Skeletal muscle tissue (tissue), 3 donors: ENCODE measurements at regions not wholly inside any gene's neighbourhood (a gene's known extent, or its start where the extent isn't known, plus 50 kb on each side); places are given as distances from the start of the nearest gene placed in this dataset.

Source experiments
- H3K27ac ChIP-seq: one replicate; pipeline ENCODE4 v1.7.0; 2013; ENCODE audit warnings: mild to moderate bottlenecking, low read depth, low read length, inconsistent platforms
- H3K27me3 ChIP-seq, 3 donors: one replicate each; pipeline ENCODE4 v1.7.0; 2013; ENCODE audit warnings: low read length in 3 of 3; ENCODE audit not compliant: control insufficient read depth in 3 of 3, insufficient read depth in 3 of 3
- H3K36me3 ChIP-seq, 3 donors: one replicate each; pipeline ENCODE4 v1.7.0; 2013; ENCODE audit warnings: low read length in 3 of 3; ENCODE audit not compliant: control insufficient read depth in 3 of 3, insufficient read depth in 3 of 3
- H3K4me1 ChIP-seq, 3 donors: one replicate each; pipeline ENCODE4 v1.7.0; 2013; ENCODE audit warnings: low read length in 3 of 3, mild to moderate bottlenecking in 3 of 3; ENCODE audit not compliant: control insufficient read depth in 3 of 3, insufficient read depth in 3 of 3
- H3K4me3 ChIP-seq, 3 donors: one replicate each; pipeline ENCODE4 v1.7.0; 2013; ENCODE audit warnings: low read length in 3 of 3
- H3K9ac ChIP-seq, 3 donors: one replicate each; pipeline ENCODE4 v1.7.0; 2013; ENCODE audit warnings: low read length in 3 of 3, mild to moderate bottlenecking in 3 of 3, moderate library complexity in 2 of 3, low read depth in 1 of 3
- H3K9me3 ChIP-seq, 3 donors: one replicate each; pipeline ENCODE4 v1.7.0; 2013; ENCODE audit warnings: low read length in 3 of 3; ENCODE audit not compliant: control insufficient read depth in 3 of 3
- donor health status: Osteomylitis.

DNA sequence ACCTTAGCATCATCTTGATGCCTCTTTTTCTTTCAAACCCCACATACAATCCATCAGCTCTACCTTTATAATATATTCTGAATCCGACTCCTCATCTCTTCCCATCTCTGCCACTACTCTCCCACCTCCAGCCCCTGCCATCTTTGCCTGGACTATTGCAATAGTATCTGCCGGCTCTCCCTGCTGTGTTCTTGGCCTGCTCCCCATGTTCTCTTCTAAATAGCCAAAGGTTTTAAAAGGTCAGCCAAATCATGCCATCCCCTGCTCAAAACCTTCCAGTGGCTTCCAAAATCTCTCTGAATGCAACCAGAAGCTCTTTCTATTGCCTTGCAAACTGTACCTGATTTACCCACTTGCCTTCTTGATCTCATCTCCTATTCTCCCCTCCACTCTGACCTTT lies 266.0 kb downstream of the PTTG2 start:
- Histone ChIP-seq H3K36me3 (no peaks in the 10 kb centered on the region), H3K9me3 (no peaks in the 10 kb centered on the region), H3K27ac (no peak overlapping the region), H3K4me3 (no peak overlapping the region), H3K27me3 (no peaks in the 10 kb centered on the region), H3K4me1 (peaks cover 0 to 10% (median 4%) of the 10 kb centered on the region in 3 donors), H3K9ac (no peak overlapping the region)

DNA sequence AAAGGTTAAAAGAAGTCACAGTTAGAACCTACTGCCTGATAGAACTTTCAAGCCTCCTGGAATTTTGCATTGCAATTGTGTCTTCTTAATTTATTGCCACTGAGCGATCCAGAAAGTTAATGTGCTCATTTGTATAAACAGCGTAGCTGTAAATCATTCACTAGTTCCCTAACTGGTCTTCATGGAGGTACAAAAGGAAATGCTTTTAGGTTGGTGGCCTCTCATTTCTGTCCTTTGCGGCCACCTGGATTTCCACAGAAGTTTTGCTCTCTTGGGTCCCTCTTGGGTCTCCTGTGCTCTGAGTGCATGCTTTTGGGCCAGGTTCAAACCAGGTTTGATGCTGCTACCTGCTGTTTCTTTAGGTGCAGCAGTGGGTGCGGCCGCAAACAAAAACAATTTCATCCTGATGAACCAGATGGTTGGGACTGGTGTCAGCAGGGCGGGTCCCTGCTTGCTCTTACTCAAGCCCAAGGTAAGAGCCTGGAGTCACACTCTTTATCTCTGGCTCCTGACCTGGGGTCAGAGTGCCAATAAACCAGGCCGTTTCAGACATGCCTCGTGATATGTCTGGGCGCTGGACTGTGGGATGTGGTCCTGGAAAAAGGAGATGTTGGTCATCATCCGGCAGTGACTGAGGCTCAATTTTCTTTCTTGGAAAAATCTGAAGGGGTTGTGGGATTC lies 270.1 kb downstream of the PTTG2 start:
- H3K27ac ChIP-seq, result no peak overlapping the region
- H3K9ac ChIP-seq, result no peak overlapping the region
- no peaks in the 10 kb centered on the region for H3K27me3 ChIP-seq
- no peaks in the 10 kb centered on the region for H3K36me3 ChIP-seq
- H3K4me1 ChIP-seq, result peaks cover 0 to 4% (median 4%) of the 10 kb centered on the region in 3 donors
- peaks cover 0 to 2% (median 0%) of the 10 kb centered on the region in 3 donors for H3K9me3 ChIP-seq
- no peak overlapping the region for H3K4me3 ChIP-seq

DNA sequence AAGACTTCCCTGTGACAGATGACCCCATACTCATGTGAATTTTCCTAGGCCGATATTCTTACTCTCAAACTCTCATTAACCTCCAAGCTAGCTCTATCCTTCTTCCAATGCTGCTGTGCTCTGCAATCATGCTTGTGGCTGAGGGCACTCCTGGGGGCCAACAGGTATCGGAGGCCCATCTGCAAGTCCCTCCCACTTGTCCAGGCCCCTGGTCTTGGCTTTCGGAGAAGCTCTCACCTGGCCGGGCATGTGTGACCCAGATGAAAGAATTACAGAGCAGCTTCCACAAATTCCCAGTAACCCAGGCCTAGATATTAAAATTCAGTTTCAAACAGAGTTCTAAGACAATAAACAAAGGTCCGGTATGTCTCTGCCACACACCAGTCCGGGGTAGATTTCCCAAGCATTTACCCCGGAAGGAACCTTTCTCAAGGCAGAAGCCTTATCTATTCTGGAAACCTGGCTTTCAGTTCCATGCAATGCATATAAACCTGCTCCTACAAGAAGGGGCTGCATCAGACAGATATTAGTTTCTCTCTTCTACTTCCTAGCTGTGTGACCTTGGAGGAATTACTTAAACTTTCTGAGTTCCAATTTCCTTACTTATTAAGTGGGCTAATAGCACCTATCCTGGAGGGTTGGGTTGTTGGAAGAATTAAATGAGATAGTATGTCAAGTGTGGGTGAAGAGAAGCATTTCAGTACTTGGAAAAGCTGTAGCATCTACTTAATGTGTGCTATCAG lies 270.8 kb downstream of the PTTG2 start:
- no peaks in the 10 kb centered on the region for H3K27me3 ChIP-seq

DNA sequence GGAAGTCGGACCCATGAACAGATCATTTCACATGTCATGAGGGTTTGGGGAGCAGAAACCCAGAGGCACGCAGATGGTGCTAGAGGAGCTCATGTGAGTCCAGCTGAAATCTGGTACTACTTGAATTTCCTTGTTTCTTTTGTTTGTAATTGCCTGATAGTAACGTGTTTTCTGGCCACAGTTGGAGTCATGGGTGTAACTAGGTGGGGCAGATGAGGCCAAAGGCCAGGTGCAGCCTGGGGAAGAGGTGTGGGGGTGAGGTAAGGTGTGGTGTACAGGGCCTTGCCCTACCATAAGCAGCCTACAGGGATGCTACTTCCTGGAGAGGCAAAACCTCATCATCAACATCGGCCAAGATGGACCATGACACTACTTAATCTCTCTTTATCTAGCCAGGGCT lies 271.4 kb downstream of the PTTG2 start:
- Histone ChIP-seq H3K27ac (no peak overlapping the region), H3K4me1 (no peaks in the 10 kb centered on the region), H3K27me3 (no peaks in the 10 kb centered on the region), H3K9me3 (peaks cover 0 to 2% (median 0%) of the 10 kb centered on the region in 3 donors), H3K4me3 (no peak overlapping the region), H3K36me3 (no peaks in the 10 kb centered on the region), H3K9ac (no peak overlapping the region)

More for the DNA sequence above, 270.8 kb downstream of the PTTG2 start:
- H3K27ac ChIP-seq, result no peak overlapping the region
- H3K9me3 ChIP-seq, result peaks cover 0 to 2% (median 0%) of the 10 kb centered on the region in 3 donors
- no peak overlapping the region for H3K9ac ChIP-seq
- no peak overlapping the region for H3K4me3 ChIP-seq
- peaks cover 0 to 2% (median under 1%) of the 10 kb centered on the region in 3 donors for H3K4me1 ChIP-seq
- H3K36me3 ChIP-seq, result no peaks in the 10 kb centered on the region

DNA sequence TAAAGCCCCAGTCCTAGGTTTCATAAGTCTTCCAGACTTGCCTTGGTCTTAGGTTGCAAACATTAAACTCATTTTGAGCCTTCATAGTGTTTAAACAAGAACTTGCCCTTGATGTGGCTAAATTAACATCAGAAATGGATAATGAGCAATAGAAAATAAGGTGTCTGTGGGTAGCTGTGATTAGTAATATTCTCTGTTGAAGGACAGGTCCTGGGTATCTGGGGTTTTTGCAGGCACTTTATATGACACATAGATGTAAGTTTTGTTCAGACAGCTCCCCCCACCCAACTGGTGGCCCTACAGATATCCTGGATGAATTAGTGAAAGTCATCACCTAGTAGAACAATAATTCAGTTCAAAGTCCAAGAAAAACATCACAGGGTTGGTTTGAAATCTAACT lies 272.5 kb downstream of the PTTG2 start:
- H3K4me1 ChIP-seq, result no peaks in the 10 kb centered on the region
- peaks cover 0 to 2% (median 0%) of the 10 kb centered on the region in 3 donors for H3K9me3 ChIP-seq
- H3K36me3 ChIP-seq, result no peaks in the 10 kb centered on the region
- no peak overlapping the region for H3K9ac ChIP-seq
- H3K27me3 ChIP-seq, result no peaks in the 10 kb centered on the region
- no peak overlapping the region for H3K27ac ChIP-seq
- H3K4me3 ChIP-seq, result no peak overlapping the region

DNA sequence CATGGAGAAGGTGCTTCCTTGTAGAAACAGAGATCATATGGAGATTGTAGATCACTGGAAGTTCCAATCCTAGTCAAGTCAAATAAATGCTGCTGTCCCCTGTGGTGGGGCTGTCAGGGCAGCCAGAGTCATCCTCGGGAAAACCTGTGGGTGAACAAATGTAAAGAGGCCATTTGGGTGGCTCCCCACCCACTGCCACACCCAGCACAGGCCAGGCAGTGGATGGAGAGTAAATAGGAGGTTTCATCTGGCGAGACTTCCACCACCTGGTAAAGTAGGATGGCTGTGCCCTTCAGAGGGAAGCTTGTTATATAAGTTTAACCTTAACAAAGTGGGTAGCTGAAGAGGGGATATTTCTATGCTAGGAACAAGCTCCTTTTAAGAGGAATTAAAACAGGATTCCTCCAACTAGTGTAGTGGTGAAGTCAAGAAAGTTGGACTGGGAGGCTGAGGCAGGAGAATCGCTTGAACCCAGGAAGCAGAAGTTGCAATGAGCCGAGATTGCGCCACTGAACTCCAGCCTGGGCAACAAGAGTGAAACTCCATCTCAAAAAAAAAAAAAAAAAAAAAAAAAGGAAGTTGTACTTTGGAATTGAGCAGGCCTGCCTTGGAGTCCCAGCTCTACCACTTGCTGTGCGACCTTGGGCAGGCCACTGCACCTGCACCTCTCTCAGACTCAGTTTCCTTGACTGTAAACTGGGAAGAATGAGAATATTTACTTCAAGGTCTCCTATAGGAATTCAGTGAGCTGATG lies 273.7 kb downstream of the PTTG2 start:
- Histone ChIP-seq H3K36me3 (no peaks in the 10 kb centered on the region), H3K9me3 (peaks cover 0 to 2% (median 0%) of the 10 kb centered on the region in 3 donors), H3K27ac (no peak overlapping the region), H3K27me3 (no peaks in the 10 kb centered on the region), H3K4me1 (no peaks in the 10 kb centered on the region), H3K9ac (no peak overlapping the region), H3K4me3 (no peak overlapping the region)

DNA sequence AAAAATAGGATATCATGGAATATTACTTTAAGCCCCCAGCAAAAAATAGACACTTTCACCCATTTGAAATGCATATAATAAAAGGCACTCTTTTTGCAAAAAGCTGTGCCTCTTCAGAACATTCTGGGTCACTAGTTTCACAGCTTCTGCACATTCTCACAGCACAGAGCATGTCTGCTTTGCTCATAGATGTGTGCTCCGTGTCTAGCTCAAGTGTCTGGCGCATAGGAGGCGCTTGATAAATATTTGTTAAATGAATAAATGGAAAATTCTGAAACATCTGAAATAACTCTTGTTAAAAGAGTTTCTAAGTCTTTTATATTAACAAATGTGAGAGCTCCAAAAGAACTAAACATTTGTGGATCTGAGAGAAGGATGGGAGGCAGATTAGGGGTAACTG lies 275.2 kb downstream of the PTTG2 start:
- Histone ChIP-seq H3K9ac (no peak overlapping the region), H3K27ac (no peak overlapping the region), H3K9me3 (peaks cover 0 to 2% (median 0%) of the 10 kb centered on the region in 3 donors), H3K36me3 (no peaks in the 10 kb centered on the region), H3K4me3 (no peak overlapping the region), H3K27me3 (no peaks in the 10 kb centered on the region), H3K4me1 (no peaks in the 10 kb centered on the region)

DNA sequence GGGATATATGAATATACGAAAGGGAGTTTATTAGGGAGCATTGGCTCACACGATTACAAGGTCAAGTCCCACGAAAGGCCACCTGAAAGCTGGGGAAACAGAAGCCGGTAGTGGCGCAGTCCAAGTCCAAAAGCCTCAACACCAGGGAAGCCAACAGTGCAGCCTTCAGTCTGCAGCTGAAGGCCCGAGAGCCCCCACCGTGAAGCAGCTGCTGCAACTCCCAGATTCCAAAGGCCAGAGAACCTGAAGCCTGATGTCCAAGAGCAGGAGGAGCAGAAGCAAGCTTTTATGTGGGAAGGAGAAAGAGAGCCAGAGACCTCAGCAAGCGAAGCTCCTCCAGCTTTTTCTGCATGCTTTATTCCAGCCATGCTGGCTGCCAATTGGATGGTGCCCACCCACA lies 275.8 kb downstream of the PTTG2 start:
- Histone ChIP-seq H3K27me3 (no peaks in the 10 kb centered on the region), H3K4me3 (no peak overlapping the region), H3K4me1 (no peaks in the 10 kb centered on the region), H3K9ac (no peak overlapping the region), H3K9me3 (peaks cover 0 to 2% (median 0%) of the 10 kb centered on the region in 3 donors), H3K36me3 (no peaks in the 10 kb centered on the region), H3K27ac (no peak overlapping the region)

DNA sequence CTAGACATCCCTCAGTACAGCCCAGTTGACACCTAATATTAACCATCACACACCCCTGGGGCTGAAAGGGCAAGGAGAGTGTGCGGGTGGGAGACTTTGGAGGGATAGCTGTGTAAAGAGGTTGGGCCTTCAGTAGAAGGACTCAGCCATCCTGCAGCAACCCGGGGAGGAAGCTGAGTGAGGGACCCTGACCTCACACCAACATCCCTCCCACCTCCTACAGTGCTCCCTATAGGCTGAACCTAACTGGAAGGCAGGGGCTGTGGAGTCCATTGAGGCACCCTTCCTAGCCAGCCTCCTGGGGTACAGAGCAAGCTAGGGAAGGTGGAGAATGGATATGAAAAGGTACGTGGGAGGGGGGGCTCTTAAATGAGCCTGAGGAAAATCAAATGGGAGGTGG lies 276.3 kb downstream of the PTTG2 start:
- Histone ChIP-seq H3K9me3 (peaks cover 0 to 2% (median 0%) of the 10 kb centered on the region in 3 donors), H3K4me3 (no peak overlapping the region), H3K27me3 (no peaks in the 10 kb centered on the region), H3K36me3 (no peaks in the 10 kb centered on the region), H3K4me1 (no peaks in the 10 kb centered on the region), H3K9ac (no peak overlapping the region), H3K27ac (no peak overlapping the region)

DNA sequence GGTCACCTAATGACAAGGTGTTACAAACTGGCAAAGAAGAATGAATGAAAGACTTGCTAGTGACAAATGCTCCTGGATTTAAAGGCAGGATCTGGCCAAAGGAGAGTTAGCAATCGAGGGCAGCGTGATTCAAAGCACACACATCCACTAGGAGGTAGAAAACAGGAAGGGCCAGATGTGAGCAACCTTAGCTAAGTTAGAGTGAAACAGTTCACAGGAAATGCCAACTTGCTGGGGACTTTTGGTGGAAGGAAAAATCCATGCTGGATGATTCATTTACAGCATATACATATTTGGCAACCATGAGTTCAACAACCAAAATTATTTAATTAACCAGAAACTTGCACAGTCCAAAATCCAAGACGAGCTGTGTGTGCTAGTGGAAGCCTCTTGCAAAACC lies 276.9 kb downstream of the PTTG2 start:
- no peak overlapping the region for H3K27ac ChIP-seq
- peaks cover 0 to 2% (median 0%) of the 10 kb centered on the region in 3 donors for H3K9me3 ChIP-seq
- no peak overlapping the region for H3K9ac ChIP-seq
- H3K4me3 ChIP-seq, result no peak overlapping the region
- H3K4me1 ChIP-seq, result no peaks in the 10 kb centered on the region
- H3K27me3 ChIP-seq, result no peaks in the 10 kb centered on the region
- H3K36me3 ChIP-seq, result no peaks in the 10 kb centered on the region
